Lung (tissue), 11 donors: ENCODE measurements at regions not wholly inside any gene's neighbourhood (a gene's known extent, or its start where the extent isn't known, plus 50 kb on each side); places are given as distances from the start of the nearest gene placed in this dataset.
A peak's percentile ranks its signal among the peaks of the same experiment; 100 is the strongest.

Experiments used
- ATAC-seq: fragments of 200-7000 bp; cut with Tn5 transposase; one replicate; pipeline ENCODE4 v1.9.1; 2020; ENCODE audit warnings: moderate number of reproducible peaks; ENCODE audit not compliant: insufficient read depth, low FRiP score
- DNase-seq, 3 donors: peaks; one replicate each; pipeline ENCODE4 v3.0.0-alpha.2; 2013 to 2017
- H3K27ac ChIP-seq, 2 donors: one replicate each; pipeline ENCODE4 v1.5.1; 2013; ENCODE audit warnings: mild to moderate bottlenecking in 2 of 2, moderate library complexity in 2 of 2, control low read depth in 1 of 2, inconsistent platforms in 1 of 2, low read depth in 1 of 2, low read length in 1 of 2
- H3K27me3 ChIP-seq, 3 donors: one replicate each; pipeline ENCODE4 v1.5.1; 2013; ENCODE audit warnings: low read length in 2 of 3; ENCODE audit not compliant: control insufficient read depth in 3 of 3, insufficient read depth in 3 of 3
- H3K36me3 ChIP-seq, 4 donors: one replicate each; pipeline ENCODE4 v1.5.1; 2013; ENCODE audit warnings: low read length in 4 of 4, mild to moderate bottlenecking in 1 of 4, moderate library complexity in 1 of 4; ENCODE audit not compliant: control insufficient read depth in 4 of 4, insufficient read depth in 4 of 4
- H3K4me1 ChIP-seq, 5 donors: one replicate each; pipeline ENCODE4 v1.5.1; 2013; ENCODE audit warnings: low read length in 5 of 5, mild to moderate bottlenecking in 2 of 5, moderate library complexity in 1 of 5; ENCODE audit not compliant: control insufficient read depth in 5 of 5, insufficient read depth in 5 of 5
- H3K4me3 ChIP-seq: one replicate; pipeline ENCODE4 v1.5.1; 2013; ENCODE audit warnings: mild to moderate bottlenecking, control low read depth, moderate library complexity
- H3K9ac ChIP-seq, 2 donors: one replicate each; pipeline ENCODE4 v1.5.1; 2013; ENCODE audit warnings: low read length in 2 of 2, control low read depth in 1 of 2; ENCODE audit not compliant: insufficient read depth in 1 of 2
- H3K9me3 ChIP-seq, 4 donors: one replicate each; pipeline ENCODE4 v1.5.1; 2013; ENCODE audit warnings: low read length in 3 of 4, mild to moderate bottlenecking in 1 of 4, moderate library complexity in 1 of 4; ENCODE audit not compliant: control insufficient read depth in 4 of 4, insufficient read depth in 3 of 4
- CTCF ChIP-seq: IDR thresholded peaks from 2 replicates; pipeline ENCODE4 v1.5.1; 2012; ENCODE audit warnings: mild to moderate bottlenecking; ENCODE audit errors: control extremely low read depth, extremely low read depth
- WGBS, 2 donors: extraction: QIAGEN DNeasy Blood & Tissue Kit; methylation state at CpG; one replicate each; pipeline ENCODE4 v1.1.7; 2013; 5-methylcytosine and 5-hydroxymethylcytosine counted together
- donor health status: control.
- donor health status: control.
- donor health status: Bipolar disorder and iron deficiency.
- donor health status: healthy.
- donor health status: DM: yes; HTN: yes; CAD: no.

DNA sequence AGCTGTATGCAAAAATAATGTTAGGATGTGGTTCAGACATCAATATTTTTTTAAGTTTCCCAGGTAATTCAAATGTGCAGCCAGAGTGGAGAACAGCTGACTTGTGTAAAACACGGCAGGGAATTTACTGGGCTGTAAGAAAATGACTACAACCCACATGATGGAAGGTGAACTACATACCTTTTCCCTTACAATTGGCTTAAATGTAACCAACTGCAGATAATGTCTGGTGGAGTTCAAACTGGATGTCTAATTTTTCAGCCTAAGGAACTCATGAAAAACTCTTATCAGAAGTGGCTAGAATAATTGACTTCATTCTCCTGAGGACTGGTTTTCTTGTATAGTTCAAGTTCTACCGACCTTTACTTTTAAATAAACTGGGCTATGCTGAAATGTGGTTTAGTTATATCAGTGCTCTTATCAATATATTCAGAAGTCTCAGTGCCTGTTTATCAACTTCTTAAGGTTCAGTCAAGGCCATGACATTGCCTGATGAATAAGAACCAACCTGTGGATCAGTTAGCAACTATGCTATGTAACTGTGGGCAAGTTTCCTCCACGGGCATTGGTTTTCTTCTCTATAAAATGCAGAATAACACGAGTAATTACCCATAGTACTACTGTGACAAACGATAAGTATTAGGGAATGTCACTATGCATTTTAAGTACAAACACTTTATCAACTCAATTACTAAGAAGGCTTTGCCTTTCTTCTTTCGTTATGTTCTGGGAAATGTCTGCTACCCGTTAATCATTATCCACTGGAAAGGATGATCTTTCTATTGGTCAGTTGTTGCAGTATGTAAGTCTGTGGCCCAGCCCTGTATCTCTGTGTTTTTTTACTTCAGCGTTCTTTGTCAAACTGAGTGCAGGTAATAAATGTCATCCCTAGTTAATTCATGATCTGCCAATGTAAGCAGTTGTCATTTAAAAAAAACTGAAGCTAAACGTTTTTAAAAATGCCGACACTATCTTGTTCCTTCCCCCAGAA, 181.6 kb downstream of the PCDH7 start:
- Histone ChIP-seq H3K27me3 (no peaks in the 10 kb centered on the region), H3K27ac (no peak overlapping the region), H3K9ac (no peak overlapping the region), H3K36me3 (no peaks in the 10 kb centered on the region), H3K4me3 (no peak overlapping the region), H3K9me3 (no peaks in the 10 kb centered on the region), H3K4me1 (peaks cover 0 to 5% (median 0%) of the 10 kb centered on the region in 5 donors)
- DNase-seq (peak in 1 of 3 donors; percentile 37), ATAC-seq (no peak)
- TF ChIP-seq CTCF, result no peak
- WGBS, 2 donors, result 63 to 71% methylated on average over 10 of the region's 10 CpGs

- no peak overlapping the region for H3K27ac ChIP-seq
- ATAC-seq, result no peak
These were observed 183.5 kb downstream of the PCDH7 start for GRCh38 chr4:30903502-30904214.

DNA sequence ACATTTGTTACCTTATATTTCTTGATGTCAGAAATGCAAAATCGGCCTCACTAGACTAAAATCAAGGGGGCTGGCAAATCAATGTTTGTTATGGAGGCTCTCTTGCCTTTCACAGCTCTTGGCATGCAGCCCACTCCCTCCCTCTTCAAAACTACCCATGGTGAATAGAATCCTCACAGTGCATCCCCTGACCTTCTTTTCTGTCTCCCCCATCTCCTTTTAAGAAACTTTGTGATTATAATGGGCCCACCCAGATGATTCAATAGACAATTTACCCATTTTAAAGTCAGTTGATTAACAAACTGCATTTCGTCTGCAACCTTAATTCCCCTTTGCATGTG, 184.0 kb downstream of the PCDH7 start:
- Histone ChIP-seq H3K27ac (no peak overlapping the region), H3K9ac (no peak overlapping the region), H3K36me3 (no peaks in the 10 kb centered on the region), H3K4me1 (peaks cover 0 to 5% (median 0%) of the 10 kb centered on the region in 5 donors), H3K27me3 (no peaks in the 10 kb centered on the region), H3K9me3 (no peaks in the 10 kb centered on the region), H3K4me3 (no peak overlapping the region)
- DNase-seq (no peak), ATAC-seq (no peak)
- WGBS, 2 donors, result 71 to 85% methylated on average over 2 of the region's 2 CpGs
- TF ChIP-seq CTCF, result no peak

More at GRCh38 chr4:30903502-30904214, 183.5 kb downstream of the PCDH7 start:
- no peaks in the 10 kb centered on the region for H3K9me3 ChIP-seq
- no peaks in the 10 kb centered on the region for H3K36me3 ChIP-seq
- no peak for TF ChIP-seq CTCF
- peaks cover 0 to 5% (median 0%) of the 10 kb centered on the region in 5 donors for H3K4me1 ChIP-seq
- no peak overlapping the region for H3K9ac ChIP-seq
- DNase-seq, result no peak
- H3K4me3 ChIP-seq, result no peak overlapping the region
- H3K27me3 ChIP-seq, result no peaks in the 10 kb centered on the region
